Prostate gland (tissue), 2 donors: ENCODE measurements at regions not wholly inside any gene's neighbourhood (a gene's known extent, or its start where the extent isn't known, plus 50 kb on each side); places are given as distances from the start of the nearest gene placed in this dataset.
"Not testable (repeated sequence)": the region's sequence is repeated elsewhere in the genome, so short reads cannot be mapped to it uniquely, and the experiment has no call there.

ENCODE experiments used
- DNase-seq: peaks from one replicate; pipeline ENCODE4 v3.0.0-alpha.2; 2019; ENCODE audit warnings: low spot score
- H3K27ac ChIP-seq, 2 donors: fragments of 200-600 bp; sonication (generic); 2 replicates each; pipeline ENCODE4 v1.5.1; 2017 to 2019
- H3K27me3 ChIP-seq: fragments of 200-600 bp; sonication (generic); replicated peaks from 2 replicates; pipeline ENCODE4 v1.5.1; 2019; ENCODE audit not compliant: insufficient read depth
- H3K36me3 ChIP-seq, 2 donors: fragments of 200-600 bp; sonication (generic); 1 replicate in 1 of 2; 2 replicates in 1 of 2; pipeline versions ENCODE4 v1.5.1 to v1.8.1; 2017 to 2019
- H3K4me1 ChIP-seq: fragments of 200-600 bp; sonication (generic); replicated peaks from 2 replicates; pipeline ENCODE4 v1.5.1; 2019
- H3K4me3 ChIP-seq, 2 donors: fragments of 200-600 bp; sonication (generic); 2 replicates each; pipeline ENCODE4 v1.5.1; 2017 to 2019
- H3K9me3 ChIP-seq: fragments of 200-600 bp; sonication (generic); 2 replicates; pipeline ENCODE4 v1.5.1; 2017
- POLR2A ChIP-seq: fragments of 450-650 bp; IDR thresholded peaks from one replicate; pipeline ENCODE4 v1.6.1; 2016; ENCODE audit warnings: antibody characterized with exemption, mild to moderate bottlenecking
- POLR2AphosphoS5 ChIP-seq: sonication (generic); formaldehyde crosslinking; IDR thresholded peaks from one replicate; pipeline ENCODE4 v1.6.1; 2017; ENCODE audit warnings: antibody characterized with exemption
- WGBS: methylation state at CpG from one replicate; pipeline ENCODE4 v1.1.5; 2018; 5-methylcytosine and 5-hydroxymethylcytosine counted together
- intact Hi-C: fragments of 100-400 bp; cut with DNase I; formaldehyde crosslinking; loops from one replicate; pipeline ENCODE4 v1.14.2; 2022
- TF ChIP-seq, protein P1 (sequence below), 4 experiments: fragments of 200-600 bp in 2 of 4; fragments of 450-650 bp in 2 of 4; sonication (generic) in 2 of 4; IDR thresholded peaks; 1 replicate in 3 of 4; 2 replicates in 1 of 4; pipeline ENCODE4 v1.5.1; 2016 to 2019; ENCODE audit warnings: antibody characterized with exemption in 4 of 4, mild to moderate bottlenecking in 2 of 4, moderate library complexity in 2 of 4

DNA sequence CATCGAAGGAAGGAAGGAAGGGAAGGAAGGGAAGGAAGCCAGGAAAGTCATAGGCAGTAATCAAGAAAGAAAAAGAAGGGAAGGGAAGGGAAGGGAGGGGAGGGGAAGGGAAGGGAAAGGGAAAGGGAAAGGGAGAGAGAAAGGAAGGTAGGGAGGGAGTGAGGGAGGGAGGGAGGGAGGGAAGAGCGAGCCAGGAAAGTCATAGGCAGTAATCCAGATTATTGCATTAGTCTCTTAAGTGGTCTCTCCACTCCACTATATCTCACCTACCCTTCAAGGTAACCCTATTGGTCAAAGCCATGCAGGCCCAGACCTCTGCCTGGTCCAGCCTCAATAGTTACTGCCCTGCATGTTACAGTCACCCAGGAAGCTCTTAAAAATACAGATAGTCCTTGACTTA, 106.2 kb upstream of the RAP2B start:
- Histone ChIP-seq H3K27ac (no peak overlapping the region), H3K27me3 (no peaks in the 10 kb centered on the region), H3K36me3 (no peaks in the 10 kb centered on the region), H3K4me1 (no peaks in the 10 kb centered on the region), H3K4me3 (no peak overlapping the region), H3K9me3 (no peaks in the 10 kb centered on the region)
- 100% methylated on average over 2 of the region's 2 CpGs for WGBS
- TF ChIP-seq POLR2AphosphoS5: no peak
- TF ChIP-seq POLR2A: no peak
- TF ChIP-seq, protein P1, sequence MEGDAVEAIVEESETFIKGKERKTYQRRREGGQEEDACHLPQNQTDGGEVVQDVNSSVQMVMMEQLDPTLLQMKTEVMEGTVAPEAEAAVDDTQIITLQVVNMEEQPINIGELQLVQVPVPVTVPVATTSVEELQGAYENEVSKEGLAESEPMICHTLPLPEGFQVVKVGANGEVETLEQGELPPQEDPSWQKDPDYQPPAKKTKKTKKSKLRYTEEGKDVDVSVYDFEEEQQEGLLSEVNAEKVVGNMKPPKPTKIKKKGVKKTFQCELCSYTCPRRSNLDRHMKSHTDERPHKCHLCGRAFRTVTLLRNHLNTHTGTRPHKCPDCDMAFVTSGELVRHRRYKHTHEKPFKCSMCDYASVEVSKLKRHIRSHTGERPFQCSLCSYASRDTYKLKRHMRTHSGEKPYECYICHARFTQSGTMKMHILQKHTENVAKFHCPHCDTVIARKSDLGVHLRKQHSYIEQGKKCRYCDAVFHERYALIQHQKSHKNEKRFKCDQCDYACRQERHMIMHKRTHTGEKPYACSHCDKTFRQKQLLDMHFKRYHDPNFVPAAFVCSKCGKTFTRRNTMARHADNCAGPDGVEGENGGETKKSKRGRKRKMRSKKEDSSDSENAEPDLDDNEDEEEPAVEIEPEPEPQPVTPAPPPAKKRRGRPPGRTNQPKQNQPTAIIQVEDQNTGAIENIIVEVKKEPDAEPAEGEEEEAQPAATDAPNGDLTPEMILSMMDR (IDR thresholded peaks at IDR 0.05): no peak
- no peak for DNase-seq
- intact Hi-C loops: loop anchor here (10.0 kb wide), 2 partner anchors 109 to 229 kb away; partner anchors contain the start of gene RAP2B

DNA sequence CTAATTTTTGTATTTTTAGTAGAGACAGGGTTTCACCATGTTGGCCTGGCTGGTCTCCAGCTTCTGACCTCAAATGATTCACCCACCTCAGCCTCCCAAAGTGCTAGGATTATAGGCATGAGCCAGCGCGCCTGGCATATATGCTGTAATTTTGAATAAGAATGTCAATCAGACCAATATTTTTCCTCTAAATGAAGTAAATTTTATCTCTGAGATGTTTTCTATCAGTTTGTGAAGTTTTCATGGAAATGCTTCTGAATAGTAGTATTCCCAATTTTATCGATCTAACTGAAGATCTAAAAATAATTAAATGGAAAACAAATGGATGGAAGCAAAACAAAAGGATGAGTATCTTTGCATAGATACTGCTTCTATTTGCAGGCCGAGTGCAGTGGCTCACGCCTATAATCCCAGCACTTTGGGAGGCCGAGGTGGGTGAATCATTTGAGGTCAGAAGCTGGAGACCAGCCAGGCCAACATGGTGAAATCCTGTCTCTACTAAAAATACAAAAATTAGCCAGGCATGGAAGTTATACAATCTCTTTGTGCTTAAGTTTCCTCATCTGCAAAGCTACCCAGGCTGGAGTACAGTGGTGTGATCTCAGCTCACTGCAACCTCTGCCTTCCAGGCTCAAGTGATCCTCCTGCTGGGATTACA, 103.9 kb upstream of the RAP2B start:
- intact Hi-C loops: loop anchor here (10.0 kb wide), 2 partner anchors 107 to 227 kb away; partner anchors contain the start of gene RAP2B
- H3K27ac ChIP-seq: not testable (repeated sequence)

DNA sequence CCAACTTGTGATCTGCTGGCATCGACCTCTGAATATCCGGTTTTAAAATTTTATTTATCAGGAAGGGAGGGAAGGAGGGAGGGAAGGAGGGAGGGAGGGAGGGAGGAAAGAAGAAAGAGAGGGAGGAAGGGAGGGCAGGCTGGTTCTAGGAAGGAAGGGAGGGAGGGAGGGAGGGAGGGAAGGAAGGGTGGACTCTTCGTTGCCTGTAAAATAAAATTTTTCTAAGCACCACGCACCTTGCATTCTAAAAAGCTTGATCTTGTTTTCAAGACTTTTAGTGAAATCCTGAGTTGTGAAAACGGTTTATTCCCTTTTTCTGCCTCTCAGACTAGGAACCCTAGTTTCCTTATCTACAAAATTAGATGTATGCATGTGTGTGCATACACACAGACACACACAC, 101.7 kb upstream of the RAP2B start:
- DNase-seq: no peak
- no peaks in the 10 kb centered on the region for H3K9me3 ChIP-seq
- H3K4me1 ChIP-seq: no peaks in the 10 kb centered on the region
- H3K36me3 ChIP-seq: no peaks in the 10 kb centered on the region
- no peaks in the 10 kb centered on the region for H3K27me3 ChIP-seq
- H3K4me3 ChIP-seq: no peak overlapping the region
- H3K27ac ChIP-seq: no peak overlapping the region
- intact Hi-C loops: no loop called here
- TF ChIP-seq, protein P1 (IDR thresholded peaks at IDR 0.05): no peak
- TF ChIP-seq POLR2A: no peak
- TF ChIP-seq POLR2AphosphoS5: no peak
- 53% methylated on average over 5 of the region's 5 CpGs for WGBS

More for the DNA sequence above, 103.9 kb upstream of the RAP2B start:
- H3K36me3 ChIP-seq, H3K9me3 ChIP-seq, H3K4me1 ChIP-seq, H3K27me3 ChIP-seq, DNase-seq, H3K4me3 ChIP-seq: not testable (repeated sequence)
- 82% methylated on average over 6 of the region's 6 CpGs for WGBS

DNA sequence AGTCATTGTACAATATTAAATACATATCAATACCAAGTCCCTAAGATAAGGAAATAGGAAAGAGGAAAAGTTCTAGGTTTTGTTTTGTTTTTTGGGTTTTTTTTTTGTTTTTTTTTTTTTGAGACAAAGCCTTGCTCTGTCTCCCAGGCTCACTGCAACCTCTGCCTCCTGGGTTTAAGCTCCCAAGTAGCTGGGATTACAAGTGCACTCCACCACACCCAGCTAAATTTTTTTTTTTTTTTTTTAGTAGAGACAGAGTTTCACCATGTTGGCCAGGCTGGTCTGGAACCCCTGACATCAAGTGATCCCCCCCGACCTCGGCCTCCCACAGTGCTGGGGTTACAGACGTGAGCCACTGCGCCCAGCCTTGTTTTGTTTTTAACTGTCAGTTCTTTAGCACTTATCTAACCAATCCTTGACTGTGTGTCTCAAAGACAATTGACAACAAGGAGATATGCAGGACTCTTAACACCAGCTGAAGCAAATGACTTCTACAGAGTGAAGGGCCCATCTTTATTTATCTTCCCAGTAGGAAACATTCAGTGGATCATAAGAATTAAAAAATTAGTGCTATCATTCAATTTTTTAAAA, 100.0 kb upstream of the RAP2B start:
- H3K4me3 ChIP-seq: no peak overlapping the region
- H3K9me3 ChIP-seq: no peaks in the 10 kb centered on the region
- TF ChIP-seq POLR2AphosphoS5 (no peak), POLR2A (no peak)
- TF ChIP-seq, protein P1 (IDR thresholded peaks at IDR 0.05): no peak
- no peaks in the 10 kb centered on the region for H3K27me3 ChIP-seq
- WGBS: 90% methylated on average over 4 of the region's 4 CpGs
- intact Hi-C loops: no loop called here
- no peak overlapping the region for H3K27ac ChIP-seq
- DNase-seq: no peak
- no peaks in the 10 kb centered on the region for H3K4me1 ChIP-seq
- no peaks in the 10 kb centered on the region for H3K36me3 ChIP-seq

DNA sequence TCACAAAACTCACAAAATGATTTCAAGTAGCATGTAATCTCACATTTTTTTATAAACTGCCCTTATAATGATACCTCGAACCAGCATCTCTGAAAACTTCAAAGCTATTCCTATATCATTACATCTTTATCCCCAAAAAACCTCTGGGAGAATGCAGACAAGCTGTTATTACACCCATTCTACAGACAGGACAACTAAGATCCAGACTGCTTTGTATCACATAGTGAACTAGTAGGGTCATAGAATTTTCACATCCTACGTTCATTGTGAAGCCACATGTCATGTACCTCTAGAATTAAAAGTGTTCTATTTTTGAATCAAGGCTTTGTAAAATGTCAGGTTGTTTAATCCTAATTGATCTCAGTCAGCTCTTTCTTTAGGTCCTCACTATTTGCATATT, 98.7 kb upstream of the RAP2B start:
- Histone ChIP-seq H3K4me3 (no peak overlapping the region), H3K36me3 (no peaks in the 10 kb centered on the region), H3K27ac (no peak overlapping the region), H3K27me3 (no peaks in the 10 kb centered on the region), H3K9me3 (no peaks in the 10 kb centered on the region), H3K4me1 (no peaks in the 10 kb centered on the region)
- TF ChIP-seq POLR2A (no peak), POLR2AphosphoS5 (no peak)
- intact Hi-C loops: no loop called here
- 91% methylated on average over 2 of the region's 2 CpGs for WGBS
- no peak for DNase-seq

DNA sequence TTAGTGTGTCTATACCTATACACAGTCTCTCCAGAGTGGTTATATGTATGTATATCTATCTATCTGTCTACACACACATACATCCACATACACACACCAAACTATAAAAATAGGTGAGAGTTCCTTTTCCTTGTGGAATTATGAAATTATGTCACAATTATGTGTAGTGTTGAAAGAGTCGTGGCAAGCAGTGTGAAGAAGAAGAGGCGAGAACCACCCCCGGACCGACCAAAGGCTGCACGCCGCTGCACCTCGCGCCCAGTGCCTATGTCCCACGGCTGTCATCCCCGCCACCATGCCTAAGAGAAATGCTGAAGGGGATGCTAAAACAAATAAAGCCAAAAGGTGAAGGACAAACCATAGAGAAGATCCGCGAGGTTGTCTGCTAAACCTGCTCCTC, 95.0 kb upstream of the RAP2B start:
- Histone ChIP-seq H3K4me3 (no peak overlapping the region), H3K27me3 (no peaks in the 10 kb centered on the region), H3K36me3 (no peaks in the 10 kb centered on the region), H3K9me3 (no peaks in the 10 kb centered on the region), H3K4me1 (no peaks in the 10 kb centered on the region), H3K27ac (no peak overlapping the region)
- no peak for TF ChIP-seq POLR2AphosphoS5
- TF ChIP-seq, protein P1 (IDR thresholded peaks at IDR 0.05): no peak
- TF ChIP-seq POLR2A: no peak
- DNase-seq: no peak
- 85% methylated on average over 12 of the region's 12 CpGs for WGBS
- intact Hi-C loops: no loop called here
